PC-3 (cell line): ENCODE measurements at regions not wholly inside any gene's neighbourhood (a gene's known extent, or its start where the extent isn't known, plus 50 kb on each side); places are given as distances from the start of the nearest gene placed in this dataset.

Source experiments
- ATAC-seq: fragments of 200-7000 bp; cut with Tn5 transposase; 2 replicates; pipeline ENCODE4 v1.9.1; 2020; ENCODE audit warnings: mild to moderate bottlenecking, moderate library complexity
- BruUV-seq: library from RNA; stranded (reverse); fragments of 400-500 nt; replicated peaks from 2 replicates; lab custom pipeline; 2021; lab: Mats Ljungman, UMichigan
- CTCF ChIA-PET: fragments of 300-600 bp; sonication (Branson Sonifier 250); formaldehyde crosslinking; loops from one replicate; lab custom pipeline; 2022; ENCODE audit warnings: antibody characterized with exemption; lab: Charles Lee
- POLR2A ChIA-PET: fragments of 300-600 bp; sonication (Branson Sonifier 250); formaldehyde crosslinking; loops from one replicate; lab custom pipeline; 2022; ENCODE audit warnings: antibody characterized with exemption; ENCODE audit not compliant: unreplicated experiment; lab: Charles Lee
- DNase-seq: peaks from one replicate; pipeline ENCODE4 v3.0.0-alpha.2; 2015
- H2AFZ ChIP-seq: fragments of 300-600 bp; sonication (generic); 2 replicates; pipeline ENCODE4 v1.6.0; 2016; ENCODE audit warnings: antibody characterized with exemption, low read length
- H3F3A ChIP-seq: fragments of 300-600 bp; sonication (generic); one replicate; pipeline ENCODE4 v1.6.0; 2017; ENCODE audit warnings: antibody characterized with exemption, low read length, control low read depth, mild to moderate bottlenecking; ENCODE audit not compliant: unreplicated experiment
- H3K27ac ChIP-seq: fragments of 300-600 bp; sonication (generic); 2 replicates; pipeline ENCODE4 v1.5.1; 2016; ENCODE audit warnings: mild to moderate bottlenecking, low read length
- H3K27me3 ChIP-seq: fragments of 300-600 bp; sonication (generic); 2 replicates; pipeline ENCODE4 v1.6.1; 2016; ENCODE audit warnings: low read length, mixed read lengths
- H3K36me3 ChIP-seq: fragments of 300-600 bp; sonication (generic); 2 replicates; pipeline ENCODE4 v1.6.1; 2016; ENCODE audit warnings: low read depth, mixed run types, low read length, mixed read lengths
- H3K4me1 ChIP-seq: fragments of 300-600 bp; sonication (generic); 2 replicates; pipeline ENCODE4 v1.5.1; 2016; ENCODE audit warnings: low read length; ENCODE audit not compliant: insufficient read depth
- H3K4me2 ChIP-seq: fragments of 300-600 bp; sonication (generic); 2 replicates; pipeline ENCODE4 v1.6.0; 2016; ENCODE audit warnings: low read length
- H3K4me3 ChIP-seq: fragments of 300-600 bp; sonication (generic); 2 replicates; pipeline ENCODE4 v1.5.1; 2016; ENCODE audit warnings: mild to moderate bottlenecking, low read length, mixed read lengths
- H3K79me2 ChIP-seq: fragments of 300-600 bp; sonication (generic); 2 replicates; pipeline ENCODE4 v1.6.1; 2017; ENCODE audit warnings: low read length, mixed read lengths
- H3K9ac ChIP-seq: fragments of 300-600 bp; sonication (generic); 2 replicates; pipeline ENCODE4 v1.6.0; 2016; ENCODE audit warnings: mild to moderate bottlenecking, low read length
- H3K9me2 ChIP-seq: fragments of 300-600 bp; sonication (generic); replicated peaks from 2 replicates; pipeline ENCODE4 v1.6.1; 2016; ENCODE audit warnings: mixed run types, low read length, mixed read lengths
- H3K9me3 ChIP-seq: fragments of 300-600 bp; sonication (generic); 2 replicates; pipeline ENCODE4 v1.6.1; 2016; ENCODE audit warnings: low read length, mixed read lengths
- H4K20me1 ChIP-seq: fragments of 300-600 bp; sonication (generic); 2 replicates; pipeline ENCODE4 v1.6.1; 2016; ENCODE audit warnings: low read length, mixed read lengths
- EZH2 ChIP-seq: fragments of 300-600 bp; sonication (generic); IDR thresholded peaks from one replicate; pipeline ENCODE4 v1.6.1; 2017; ENCODE audit warnings: antibody characterized with exemption, mild to moderate bottlenecking, low read length; ENCODE audit not compliant: unreplicated experiment
- EZH2phosphoT487 ChIP-seq: fragments of 300-600 bp; sonication (generic); IDR thresholded peaks from 2 replicates; pipeline ENCODE4 v1.6.1; 2018; ENCODE audit warnings: mild to moderate bottlenecking, antibody characterized with exemption, low read length, borderline replicate concordance
- intact Hi-C: fragments of 100-400 bp; cut with micrococcal nuclease; formaldehyde crosslinking; loops from 2 replicates; pipeline ENCODE4 v1.9.0; 2023
- TF ChIP-seq, protein P1 (sequence below): fragments of 300-600 bp; sonication (generic); conservative IDR thresholded peaks from 2 replicates; pipeline ENCODE4 v1.5.1; 2017; ENCODE audit warnings: antibody characterized with exemption, low read depth, mild to moderate bottlenecking, low read length

DNA sequence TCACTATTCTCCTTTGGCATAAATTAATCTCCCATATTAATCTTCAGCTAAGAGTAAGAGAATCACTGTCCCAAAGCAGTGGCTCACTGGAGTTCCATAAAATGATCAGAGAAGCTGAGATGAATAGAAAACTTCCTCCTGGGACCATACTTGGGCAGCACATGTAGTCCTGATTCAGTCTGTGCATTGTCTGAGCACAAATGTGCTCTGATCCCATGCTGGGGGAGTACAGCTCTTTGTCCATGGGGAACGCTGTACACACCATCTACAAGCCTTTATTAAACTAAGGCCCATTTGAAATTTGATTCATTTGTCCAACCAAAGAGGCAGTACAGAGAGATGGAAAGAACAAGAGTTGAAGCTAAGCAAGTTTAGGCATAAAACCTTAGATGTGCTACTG, 147.4 kb upstream of the PGR start:
- H3K9ac ChIP-seq = no peak overlapping the region
- BruUV-seq = no TSS peak
- H2AFZ ChIP-seq = no peak overlapping the region
- H3K79me2 ChIP-seq = no peaks in the 10 kb centered on the region
- H3K4me1 ChIP-seq = no peaks in the 10 kb centered on the region
- H3F3A ChIP-seq = no peaks in the 10 kb centered on the region
- ATAC-seq (no peak), DNase-seq (no peak)
- no peak overlapping the region for H3K27ac ChIP-seq
- TF ChIP-seq EZH2 = no peak
- TF ChIP-seq EZH2phosphoT487 = no peak
- TF ChIP-seq, protein P1, sequence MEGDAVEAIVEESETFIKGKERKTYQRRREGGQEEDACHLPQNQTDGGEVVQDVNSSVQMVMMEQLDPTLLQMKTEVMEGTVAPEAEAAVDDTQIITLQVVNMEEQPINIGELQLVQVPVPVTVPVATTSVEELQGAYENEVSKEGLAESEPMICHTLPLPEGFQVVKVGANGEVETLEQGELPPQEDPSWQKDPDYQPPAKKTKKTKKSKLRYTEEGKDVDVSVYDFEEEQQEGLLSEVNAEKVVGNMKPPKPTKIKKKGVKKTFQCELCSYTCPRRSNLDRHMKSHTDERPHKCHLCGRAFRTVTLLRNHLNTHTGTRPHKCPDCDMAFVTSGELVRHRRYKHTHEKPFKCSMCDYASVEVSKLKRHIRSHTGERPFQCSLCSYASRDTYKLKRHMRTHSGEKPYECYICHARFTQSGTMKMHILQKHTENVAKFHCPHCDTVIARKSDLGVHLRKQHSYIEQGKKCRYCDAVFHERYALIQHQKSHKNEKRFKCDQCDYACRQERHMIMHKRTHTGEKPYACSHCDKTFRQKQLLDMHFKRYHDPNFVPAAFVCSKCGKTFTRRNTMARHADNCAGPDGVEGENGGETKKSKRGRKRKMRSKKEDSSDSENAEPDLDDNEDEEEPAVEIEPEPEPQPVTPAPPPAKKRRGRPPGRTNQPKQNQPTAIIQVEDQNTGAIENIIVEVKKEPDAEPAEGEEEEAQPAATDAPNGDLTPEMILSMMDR = no peak
- no peaks in the 10 kb centered on the region for H3K9me3 ChIP-seq
- CTCF ChIA-PET = no interaction called here
- POLR2A ChIA-PET = no interaction called here
- H3K4me2 ChIP-seq = no peak overlapping the region
- no peaks in the 10 kb centered on the region for H4K20me1 ChIP-seq
- no peak overlapping the region for H3K4me3 ChIP-seq
- no peaks in the 10 kb centered on the region for H3K36me3 ChIP-seq
- intact Hi-C loops = no loop called here
- no peaks in the 10 kb centered on the region for H3K9me2 ChIP-seq
- H3K27me3 ChIP-seq = peaks cover 29% of the 10 kb centered on the region

DNA sequence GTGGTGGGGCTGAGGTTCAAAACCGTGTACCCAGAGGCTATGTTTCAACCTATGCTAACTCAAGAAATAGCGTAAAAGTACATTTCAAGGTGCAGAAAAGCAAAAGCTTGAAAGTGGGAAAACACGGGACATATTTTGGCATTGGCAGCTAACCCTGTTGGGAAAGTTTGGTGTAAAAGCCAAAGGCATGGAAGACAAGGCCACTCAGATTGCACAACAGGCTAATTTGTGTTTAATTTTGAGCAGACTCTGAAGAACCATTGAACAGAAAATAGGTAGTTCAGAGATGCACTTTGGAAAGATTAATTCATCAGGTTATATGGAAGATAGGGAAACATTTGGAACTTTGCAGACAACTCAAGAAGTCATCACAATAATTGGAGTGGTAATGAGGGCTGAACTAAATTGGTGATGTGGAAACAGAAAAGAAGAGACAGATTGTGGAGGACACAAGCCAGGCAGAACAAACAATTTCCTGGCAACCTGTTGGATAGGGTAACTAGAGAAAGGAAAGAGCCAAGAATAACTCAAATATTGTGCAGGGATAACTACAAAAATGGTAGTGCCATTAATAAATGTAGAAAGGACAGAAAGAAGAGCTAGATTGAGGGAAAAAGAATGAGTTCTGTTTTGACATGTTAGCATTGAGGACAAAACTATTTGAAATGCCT, 140.5 kb upstream of the PGR start:
- BruUV-seq = no TSS peak
- POLR2A ChIA-PET = no interaction called here
- TF ChIP-seq, protein P1 = no peak
- TF ChIP-seq EZH2 (no peak), EZH2phosphoT487 (no peak)

DNA sequence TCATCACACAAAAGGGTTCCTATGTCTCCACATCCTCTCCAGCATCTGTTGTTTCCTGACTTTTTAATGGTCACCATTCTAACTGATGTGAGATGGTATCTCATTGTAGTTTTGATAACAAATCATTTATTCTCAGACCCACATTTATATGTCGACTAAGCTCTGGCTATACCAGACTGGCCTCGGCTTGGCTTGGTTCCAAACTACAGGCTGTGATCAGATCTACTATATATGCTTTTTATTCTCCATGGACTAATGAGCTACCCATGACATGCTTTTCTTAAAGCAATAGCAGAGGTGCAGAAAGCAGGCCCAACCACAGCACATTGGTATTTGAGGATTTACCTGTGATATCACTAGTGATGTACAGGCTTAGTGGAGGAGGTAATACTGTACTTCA, 139.8 kb upstream of the PGR start:
- BruUV-seq = no TSS peak
- no peak overlapping the region for H3K27ac ChIP-seq
- peaks cover 54% of the 10 kb centered on the region for H3K27me3 ChIP-seq
- intact Hi-C loops = no loop called here
- no peaks in the 10 kb centered on the region for H4K20me1 ChIP-seq
- H3K9me2 ChIP-seq = no peaks in the 10 kb centered on the region
- no peak for DNase-seq
- no peaks in the 10 kb centered on the region for H3K4me1 ChIP-seq
- no peaks in the 10 kb centered on the region for H3K9me3 ChIP-seq
- no peaks in the 10 kb centered on the region for H3F3A ChIP-seq
- no peak for ATAC-seq
- H3K36me3 ChIP-seq = no peaks in the 10 kb centered on the region
- CTCF ChIA-PET = no interaction called here
- H3K9ac ChIP-seq = no peak overlapping the region
- POLR2A ChIA-PET = no interaction called here
- no peak for TF ChIP-seq EZH2
- TF ChIP-seq, protein P1 = no peak
- TF ChIP-seq EZH2phosphoT487 = no peak
- no peak overlapping the region for H2AFZ ChIP-seq
- H3K4me2 ChIP-seq = no peak overlapping the region
- H3K4me3 ChIP-seq = no peak overlapping the region
- no peaks in the 10 kb centered on the region for H3K79me2 ChIP-seq

More for the DNA sequence above, 140.5 kb upstream of the PGR start:
- Histone ChIP-seq H3K27ac (no peak overlapping the region), H3K36me3 (no peaks in the 10 kb centered on the region), H3K9ac (no peak overlapping the region), H3K27me3 (peaks cover 51% of the 10 kb centered on the region), H3F3A (no peaks in the 10 kb centered on the region), H3K9me3 (no peaks in the 10 kb centered on the region), H2AFZ (no peak overlapping the region), H3K9me2 (no peaks in the 10 kb centered on the region), H3K79me2 (no peaks in the 10 kb centered on the region), H3K4me2 (no peak overlapping the region), H3K4me3 (no peak overlapping the region), H3K4me1 (no peaks in the 10 kb centered on the region), H4K20me1 (no peaks in the 10 kb centered on the region)
- no peak for DNase-seq
- CTCF ChIA-PET = no interaction called here
- intact Hi-C loops = no loop called here
- ATAC-seq = no peak
